Activated CD4-positive, alpha-beta T cell treated with anti-CD3 and anti-CD28 coated beads, Interleukin-10, Interleukin-2, amounts not matched to agents 100 ng/mL and 50 ng/mL, durations not matched to agents 16 hours and 8 hours (primary cell): ENCODE measurements at regions not wholly inside any gene's neighbourhood (a gene's known extent, or its start where the extent isn't known, plus 50 kb on each side); places are given as distances from the start of the nearest gene placed in this dataset.
A peak's percentile ranks its signal among the peaks of the same experiment; 100 is the strongest.
"Not testable (repeated sequence)": the region's sequence is repeated elsewhere in the genome, so short reads cannot be mapped to it uniquely, and the experiment has no call there.

Source experiments
- DNase-seq: peaks from one replicate; pipeline ENCODE4 v3.0.0-alpha.2; 2020

DNA sequence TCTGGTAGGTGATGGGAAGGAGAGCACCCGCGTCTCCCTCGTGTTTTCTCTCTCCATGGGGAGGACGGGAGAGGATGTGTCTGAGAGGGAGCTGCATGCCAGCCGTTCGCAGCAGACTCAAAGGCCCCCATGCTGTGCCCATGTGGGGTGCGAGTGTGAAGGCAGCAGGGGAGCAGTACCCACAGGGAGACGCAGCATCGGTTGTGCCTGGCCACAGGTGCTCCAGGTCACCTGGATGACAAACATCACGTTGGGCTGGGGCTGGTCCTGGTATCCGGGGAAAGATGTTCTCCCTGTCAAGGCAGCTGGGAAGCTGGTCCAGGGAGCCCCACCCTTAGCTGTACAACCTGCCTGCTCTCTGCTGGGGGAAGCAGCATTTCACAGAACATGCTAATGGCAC lies 119.5 kb upstream of the SALL3 start:
- DNase-seq: no peak

DNA sequence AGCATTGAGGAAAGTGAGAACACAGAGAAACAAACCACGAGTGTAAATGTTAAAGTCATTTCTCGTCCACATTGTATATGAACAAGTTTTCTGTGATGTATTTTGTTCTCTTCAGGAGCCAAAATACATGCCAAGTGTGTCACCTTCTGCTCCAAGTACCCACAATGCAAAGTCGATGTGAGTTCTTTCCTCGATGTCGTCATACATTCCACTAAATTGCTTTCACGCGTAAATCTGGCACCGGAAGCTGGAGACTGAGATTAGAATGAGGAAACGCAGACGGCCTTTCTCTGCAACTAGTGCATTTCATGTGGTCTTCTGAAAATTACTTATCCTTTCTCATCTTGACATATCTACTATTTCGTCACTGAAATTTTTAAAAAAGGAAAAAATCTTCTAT lies 118.5 kb upstream of the SALL3 start:
- DNase-seq: no peak

- DNase-seq: no peak
Measured at GRCh38 chr18:78861706-78862105, 117.9 kb upstream of the SALL3 start.

DNA sequence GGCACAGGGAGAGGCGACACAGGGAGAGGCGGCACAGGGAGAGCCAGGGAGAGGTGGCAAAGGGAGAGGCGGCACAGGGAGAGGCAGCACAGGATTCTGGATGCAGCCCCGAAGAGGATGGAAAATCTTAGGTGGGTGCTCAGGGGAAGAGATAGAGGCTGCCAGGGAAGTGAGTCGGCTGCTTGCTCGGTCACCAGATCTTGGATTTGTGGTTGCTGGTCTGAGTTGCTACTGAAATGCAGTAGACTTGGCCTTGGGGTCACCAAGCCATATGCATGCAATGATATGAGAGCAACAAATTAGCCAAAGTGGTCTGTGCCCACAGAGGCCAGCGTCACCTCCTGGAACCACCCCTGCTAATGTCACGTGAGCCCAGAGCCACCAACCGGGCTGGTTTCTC lies 117.2 kb upstream of the SALL3 start:
- no peak for DNase-seq

- no peak for DNase-seq
Measured at GRCh38 chr18:78865056-78865598, 114.5 kb upstream of the SALL3 start.

- no peak for DNase-seq
Measured at GRCh38 chr18:78865771-78866310, 113.8 kb upstream of the SALL3 start.

- no peak for DNase-seq
Measured at GRCh38 chr18:78867131-78867530, 112.5 kb upstream of the SALL3 start.

DNA sequence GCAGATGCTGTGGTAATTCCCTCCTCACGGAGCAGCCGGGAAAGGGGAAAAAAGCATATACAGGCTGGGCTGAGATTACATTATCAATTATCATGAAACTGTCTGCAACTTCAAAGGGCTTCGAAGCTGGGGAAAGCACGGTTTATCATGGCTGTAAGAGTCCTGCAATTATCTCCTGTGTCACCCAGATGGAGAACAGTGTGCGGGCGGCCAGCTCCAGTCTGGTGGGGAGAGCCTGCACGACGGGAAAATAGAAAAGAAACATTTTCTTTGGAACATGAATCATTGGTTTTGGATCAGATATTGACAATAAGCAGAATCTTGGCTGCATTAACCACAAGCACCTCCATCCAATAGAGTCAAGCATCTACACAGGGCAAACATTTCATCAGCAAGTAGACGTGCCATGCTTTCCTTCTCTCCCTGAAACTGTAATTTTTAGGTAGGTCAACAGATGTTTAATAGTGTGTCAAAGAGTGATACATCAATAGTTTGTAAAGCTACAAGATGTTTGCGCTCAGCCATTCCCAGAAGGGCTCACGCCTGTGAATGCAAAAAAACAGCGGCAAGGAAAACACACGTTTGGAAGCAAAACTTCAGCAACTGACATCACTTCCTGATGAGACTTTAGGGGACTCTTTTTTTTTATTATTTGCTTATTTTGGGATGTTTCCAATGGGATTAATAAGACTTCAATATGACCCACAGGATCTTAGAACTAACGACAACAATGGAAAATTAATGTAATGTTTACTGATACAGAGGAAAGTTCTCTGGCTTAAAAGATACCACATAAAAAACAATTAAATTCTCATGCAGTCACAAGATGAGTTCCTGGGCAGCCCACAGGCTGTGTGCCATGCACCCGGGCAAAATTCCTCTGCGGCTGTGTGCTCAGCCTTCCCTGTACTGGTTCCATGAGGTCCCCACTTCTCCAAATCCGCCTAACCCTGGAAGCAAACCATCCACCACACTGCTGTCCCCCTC lies 111.0 kb upstream of the SALL3 start:
- no peak for DNase-seq

- no peak for DNase-seq
Measured at GRCh38 chr18:78871618-78872017, 108.0 kb upstream of the SALL3 start.

- DNase-seq: no peak
Measured at GRCh38 chr18:78873926-78874500, 105.6 kb upstream of the SALL3 start.

GRCh38 chr18:78875016-78875777 lies 104.4 kb upstream of the SALL3 start:
- peak; percentile 43 for DNase-seq

DNA sequence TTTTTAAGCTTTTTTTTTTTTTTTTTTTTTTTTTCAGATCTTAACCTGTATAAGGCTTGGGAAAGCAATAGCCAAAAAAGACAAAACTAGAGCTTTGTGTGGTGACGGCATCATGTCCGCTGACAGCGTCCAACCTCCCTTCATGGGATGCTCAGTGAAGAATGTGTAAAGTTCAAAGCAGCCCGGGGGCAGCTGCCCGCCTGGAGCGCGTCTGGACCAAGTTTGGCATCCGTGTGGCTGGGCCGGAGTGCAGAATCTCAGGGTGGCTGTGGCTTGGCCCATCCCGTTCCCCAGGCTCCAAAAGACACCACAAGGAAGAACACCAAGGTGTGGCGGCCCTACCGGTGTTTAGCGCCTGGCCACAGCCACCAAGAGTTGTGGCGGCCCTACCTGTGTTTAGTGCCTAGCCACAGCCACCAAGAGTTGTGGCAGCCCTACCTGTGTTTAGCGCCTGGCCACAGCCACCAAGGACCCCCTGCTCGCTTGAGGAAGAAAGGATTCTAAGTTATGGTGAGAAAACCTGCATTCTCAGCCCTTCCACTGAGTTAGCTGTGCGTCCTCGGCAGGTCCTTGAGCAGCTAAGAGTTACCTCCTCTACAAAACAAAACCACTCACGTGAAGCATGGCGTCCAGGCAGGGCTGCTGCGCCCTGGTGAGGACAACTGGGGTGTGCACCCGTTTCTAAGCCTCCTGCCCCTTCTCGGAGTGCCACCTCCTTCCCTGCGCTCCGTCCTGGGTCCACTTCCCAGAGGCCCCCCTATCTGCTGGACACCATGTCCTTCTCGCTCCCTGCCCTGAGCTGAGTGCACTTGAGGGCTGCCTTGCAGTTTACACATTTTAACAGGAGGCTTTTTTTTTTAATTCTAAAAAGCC lies 103.6 kb upstream of the SALL3 start:
- DNase-seq: no peak

GRCh38 chr18:78876868-78877267 lies 102.8 kb upstream of the SALL3 start:
- no peak for DNase-seq

DNA sequence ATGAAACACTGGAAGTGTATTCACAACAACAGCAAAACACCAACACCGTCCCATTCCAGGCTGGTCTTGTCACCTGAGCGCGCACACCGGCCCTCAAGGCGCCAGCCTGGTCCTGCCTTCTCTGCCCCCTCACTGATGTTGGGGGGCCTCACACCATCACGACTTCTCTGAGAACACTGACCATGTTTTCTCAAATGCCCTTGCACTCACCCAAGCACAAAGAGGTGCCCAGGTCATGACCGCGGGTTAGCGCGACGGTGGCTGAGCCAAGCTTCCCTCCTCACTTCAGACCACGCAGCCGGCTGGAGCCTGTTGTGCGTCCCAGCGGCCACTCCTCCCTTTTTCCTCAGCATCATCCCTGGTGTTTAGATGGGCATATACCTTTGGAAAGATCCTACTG lies 101.3 kb upstream of the SALL3 start:
- DNase-seq: no peak

DNA sequence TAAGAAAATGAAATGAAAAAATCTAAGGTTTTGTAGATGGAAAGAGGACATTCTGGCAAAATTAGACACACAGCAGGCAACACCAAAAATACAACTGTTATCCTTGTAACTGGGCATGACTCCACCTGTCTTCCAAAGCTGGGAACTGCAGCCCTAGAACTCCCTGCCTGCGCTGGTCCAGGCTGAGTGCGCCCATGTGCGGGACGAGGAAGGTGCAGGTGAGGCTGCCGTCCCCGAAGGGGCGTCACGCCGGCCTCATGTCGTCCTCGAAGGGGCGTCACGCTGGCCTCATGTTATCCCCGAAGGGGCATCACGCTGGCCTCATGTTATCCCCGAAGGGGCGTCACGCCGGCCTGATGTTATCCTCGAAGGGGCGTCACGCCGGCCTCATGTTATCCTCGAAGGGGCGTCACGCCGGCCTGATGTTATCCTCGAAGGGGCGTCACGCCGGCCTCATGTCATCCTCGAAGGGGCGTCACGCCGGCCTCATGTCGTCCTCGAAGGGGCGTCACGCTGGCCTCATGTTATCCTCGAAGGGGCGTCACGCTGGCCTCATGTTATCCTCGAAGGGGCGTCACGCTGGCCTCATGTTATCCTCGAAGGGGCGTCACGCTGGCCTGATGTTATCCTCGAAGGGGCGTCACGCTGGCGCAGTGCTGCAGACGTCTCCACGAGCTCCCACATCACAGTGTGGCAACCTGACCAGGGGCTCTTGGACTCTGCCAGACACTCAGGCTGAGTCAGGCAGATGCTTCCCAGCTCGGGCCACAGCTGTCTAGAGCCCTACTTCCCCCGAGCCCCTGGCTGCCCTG lies 100.3 kb upstream of the SALL3 start:
- not testable (repeated sequence) for DNase-seq

GRCh38 chr18:78882585-78882984 lies 97.0 kb upstream of the SALL3 start:
- DNase-seq: no peak

DNA sequence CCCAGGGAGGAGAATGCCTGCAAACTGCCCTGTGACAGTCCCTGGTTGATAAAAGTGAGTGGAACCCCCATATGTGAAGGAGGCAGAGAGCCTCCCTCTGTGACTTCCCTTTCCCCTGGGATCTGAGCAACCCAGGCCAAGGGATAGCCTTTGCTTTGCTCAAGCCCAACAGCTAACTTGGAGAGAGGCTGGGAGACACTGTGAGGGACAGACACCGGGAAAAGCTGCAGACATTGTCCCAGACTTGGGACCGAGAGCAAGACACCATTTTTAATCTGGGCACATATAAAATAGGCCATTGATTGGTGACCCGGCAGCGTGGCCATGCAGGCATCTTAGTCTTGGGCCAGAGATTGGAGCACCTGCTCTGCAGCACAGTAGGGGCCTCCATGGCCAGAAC lies 96.1 kb upstream of the SALL3 start:
- no peak for DNase-seq

DNA sequence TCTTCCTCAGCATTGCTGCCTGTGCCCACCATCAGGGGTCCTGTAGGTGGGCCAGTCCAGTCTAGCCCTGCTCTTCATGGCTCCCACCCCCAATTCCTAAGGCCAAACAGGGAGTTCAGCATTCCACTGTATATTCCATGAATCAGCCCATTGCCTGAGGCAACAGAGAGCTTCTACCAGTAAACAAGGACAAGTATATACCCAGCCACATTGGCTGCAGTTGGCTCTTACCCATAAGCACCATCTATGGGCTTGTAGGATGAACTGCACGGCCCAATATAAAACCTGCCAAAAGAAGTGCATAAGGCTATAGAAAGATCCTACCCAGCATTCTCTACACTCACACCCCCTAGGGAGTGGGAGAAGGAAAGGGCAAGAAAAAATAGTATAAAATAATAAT lies 95.1 kb upstream of the SALL3 start:
- DNase-seq: no peak

- no peak for DNase-seq
Measured at GRCh38 chr18:78889250-78889649, 90.4 kb upstream of the SALL3 start.

- no peak for DNase-seq
Measured at GRCh38 chr18:78890388-78890787, 89.2 kb upstream of the SALL3 start.

DNA sequence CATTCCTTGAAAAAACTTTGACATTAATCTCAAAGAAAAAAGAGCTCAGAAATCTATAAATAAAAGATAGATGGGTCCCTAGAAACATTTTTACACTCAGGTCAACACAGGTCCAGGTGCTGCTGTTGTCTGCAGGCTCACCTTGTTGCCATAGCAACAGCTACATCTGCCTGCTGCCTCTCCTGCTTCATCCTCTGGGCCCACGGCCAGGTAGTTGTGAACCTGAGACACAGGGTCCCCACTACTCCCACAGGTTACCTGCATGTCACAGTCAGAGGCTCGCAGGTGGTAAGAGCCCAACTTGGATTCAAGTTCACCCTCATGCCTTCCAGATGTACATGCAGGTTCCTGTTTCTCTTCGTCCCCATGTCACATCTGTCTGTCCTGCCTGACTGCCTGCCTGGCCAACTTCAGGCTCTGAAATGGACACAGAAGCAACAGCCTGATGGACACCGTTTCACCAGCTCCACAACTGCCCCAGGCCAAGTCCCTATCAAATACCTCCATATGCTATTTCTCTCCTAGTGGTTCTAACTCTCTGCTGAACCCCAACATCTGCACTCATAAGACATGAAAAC lies 88.3 kb upstream of the SALL3 start:
- DNase-seq: no peak
